ENCODE measurements at regions not wholly inside any gene's neighbourhood (a gene's known extent, or its start where the extent isn't known, plus 50 kb on each side); places are given as distances from the start of the nearest gene placed in this dataset.

GRCh38 chr11:95556342-95557163, 233.0 kb downstream of the FAM76B start:
- no peak for DNase-seq (ENCODE audit: low spot score)
- no peak for ATAC-seq

- no peak for ATAC-seq
These were observed 233.6 kb downstream of the FAM76B start for GRCh38 chr11:95556011-95556341.

GRCh38 chr11:95554911-95555310, 234.7 kb downstream of the FAM76B start:
- DNase-seq (ENCODE audit: low spot score) (no peak), ATAC-seq (no peak)

More at GRCh38 chr11:95556011-95556341, 233.6 kb downstream of the FAM76B start:
- no peak for DNase-seq (ENCODE audit: low spot score)

GRCh38 chr11:95549301-95549700, 240.3 kb downstream of the FAM76B start:
- no peak for DNase-seq (ENCODE audit: low spot score)
- ATAC-seq: no peak

GRCh38 chr11:95548416-95548815, 241.2 kb downstream of the FAM76B start:
- ATAC-seq (no peak), DNase-seq (ENCODE audit: low spot score) (no peak)

- no peak for DNase-seq (ENCODE audit: low spot score)
- ATAC-seq: no peak
These were observed 241.6 kb downstream of the FAM76B start for GRCh38 chr11:95547976-95548375.

- ATAC-seq: no peak
- DNase-seq (ENCODE audit: low spot score): no peak
These were observed 242.4 kb downstream of the FAM76B start for GRCh38 chr11:95547186-95547585.

GRCh38 chr11:95545116-95545875, 244.3 kb downstream of the FAM76B start:
- peak; percentile 67 for ATAC-seq
- DNase-seq (ENCODE audit: low spot score): no peak

GRCh38 chr11:95544095-95544856, 245.3 kb downstream of the FAM76B start:
- ATAC-seq (no peak), DNase-seq (ENCODE audit: low spot score) (no peak)

- DNase-seq (ENCODE audit: low spot score) (no peak), ATAC-seq (no peak)
These were observed 246.6 kb downstream of the FAM76B start for GRCh38 chr11:95542868-95543551.

- ATAC-seq (no peak), DNase-seq (ENCODE audit: low spot score) (no peak)
These were observed 247.9 kb downstream of the FAM76B start for GRCh38 chr11:95541715-95542114.

- no peak for ATAC-seq
- DNase-seq (ENCODE audit: low spot score): no peak
These were observed 253.4 kb downstream of the FAM76B start for GRCh38 chr11:95536047-95536690.

- DNase-seq (ENCODE audit: low spot score) (no peak), ATAC-seq (no peak)
These were observed 254.8 kb downstream of the FAM76B start for GRCh38 chr11:95534809-95535208.

GRCh38 chr11:95534226-95534625, 255.4 kb downstream of the FAM76B start:
- DNase-seq (ENCODE audit: low spot score): no peak
- no peak for ATAC-seq

- DNase-seq (ENCODE audit: low spot score) (no peak), ATAC-seq (no peak)
These were observed 258.5 kb downstream of the FAM76B start for GRCh38 chr11:95531116-95531515.

GRCh38 chr11:95524314-95525036, 265.1 kb downstream of the FAM76B start:
- no peak for DNase-seq (ENCODE audit: low spot score)
- ATAC-seq: no peak

- ATAC-seq (peak; percentile 52), DNase-seq (ENCODE audit: low spot score) (no peak)
These were observed 266.7 kb downstream of the FAM76B start for GRCh38 chr11:95522874-95523273.

GRCh38 chr11:95521862-95522261, 267.7 kb downstream of the FAM76B start:
- no peak for ATAC-seq
- no peak for DNase-seq (ENCODE audit: low spot score)

- ATAC-seq (no peak), DNase-seq (ENCODE audit: low spot score) (no peak)
These were observed 268.4 kb downstream of the FAM76B start for GRCh38 chr11:95521133-95521542.

Data from left lobe of liver (tissue), 2 donors.